GM21423 (cell line): ENCODE measurements at regions not wholly inside any gene's neighbourhood (a gene's known extent, or its start where the extent isn't known, plus 50 kb on each side); places are given as distances from the start of the nearest gene placed in this dataset.
"Not testable (repeated sequence)": the region's sequence is repeated elsewhere in the genome, so short reads cannot be mapped to it uniquely, and the experiment has no call there.

ENCODE experiments used
- ATAC-seq: cut with Tn5 transposase; IDR thresholded peaks from one replicate; pipeline ENCODE4 v1.9.1; 2021; ENCODE audit warnings: mild to moderate bottlenecking, moderate library complexity; ENCODE audit not compliant: unreplicated experiment

GRCh38 chr6:121897337-121897760 is 461.9 kb downstream of the GJA1 start:
- ATAC-seq = no peak

GRCh38 chr6:121901432-121901831 is 466.0 kb downstream of the GJA1 start:
- ATAC-seq = no peak

- ATAC-seq = no peak
Observed at GRCh38 chr6:121904559-121904958, 469.1 kb downstream of the GJA1 start.

GRCh38 chr6:121912905-121913304 is 477.5 kb downstream of the GJA1 start:
- no peak for ATAC-seq

GRCh38 chr6:121917263-121917829 is 481.9 kb downstream of the GJA1 start:
- ATAC-seq = no peak

GRCh38 chr6:121917834-121918559 is 481.5 kb upstream of the HSF2 start:
- ATAC-seq = no peak

GRCh38 chr6:121920616-121921015 is 478.8 kb upstream of the HSF2 start:
- no peak for ATAC-seq

GRCh38 chr6:121925024-121925423 is 474.4 kb upstream of the HSF2 start:
- no peak for ATAC-seq

GRCh38 chr6:121925534-121926255 is 473.8 kb upstream of the HSF2 start:
- ATAC-seq = no peak

- no peak for ATAC-seq
Observed at GRCh38 chr6:121929301-121929700, 470.2 kb upstream of the HSF2 start.

- no peak for ATAC-seq
Observed at GRCh38 chr6:121932076-121932991, 467.1 kb upstream of the HSF2 start.

- no peak for ATAC-seq
Observed at GRCh38 chr6:121934451-121934850, 465.0 kb upstream of the HSF2 start.

GRCh38 chr6:121940728-121941127 is 458.7 kb upstream of the HSF2 start:
- no peak for ATAC-seq

GRCh38 chr6:121944354-121944753 is 455.1 kb upstream of the HSF2 start:
- no peak for ATAC-seq

- no peak for ATAC-seq
Observed at GRCh38 chr6:121951123-121951522, 448.3 kb upstream of the HSF2 start.

- no peak for ATAC-seq
Observed at GRCh38 chr6:121951918-121952379, 447.5 kb upstream of the HSF2 start.

GRCh38 chr6:121955401-121955800 is 444.1 kb upstream of the HSF2 start:
- ATAC-seq = not testable (repeated sequence)

- no peak for ATAC-seq
Observed at GRCh38 chr6:121956782-121957181, 442.7 kb upstream of the HSF2 start.

GRCh38 chr6:121959501-121959900 is 440.0 kb upstream of the HSF2 start:
- ATAC-seq = no peak

GRCh38 chr6:121961619-121962125 is 437.8 kb upstream of the HSF2 start:
- ATAC-seq = no peak

GRCh38 chr6:121963826-121964225 is 435.6 kb upstream of the HSF2 start:
- ATAC-seq = no peak
